DOHH2 (cell line): ENCODE measurements at regions not wholly inside any gene's neighbourhood (a gene's known extent, or its start where the extent isn't known, plus 50 kb on each side); places are given as distances from the start of the nearest gene placed in this dataset.
"Not testable (repeated sequence)": the region's sequence is repeated elsewhere in the genome, so short reads cannot be mapped to it uniquely, and the experiment has no call there.

Experiments
- H3F3A ChIP-seq: fragments of 200-600 bp; sonication (generic), shearing (Covaris generic); 2 replicates; pipeline ENCODE4 v1.6.0; 2016; ENCODE audit warnings: antibody characterized with exemption, mild to moderate bottlenecking; ENCODE audit not compliant: control insufficient read depth, insufficient read depth
- H3K27ac ChIP-seq: fragments of 200-600 bp; sonication (generic); 2 replicates; pipeline ENCODE4 v1.5.1; 2014; ENCODE audit warnings: low read depth, mild to moderate bottlenecking, low read length, moderate library complexity
- H3K27me3 ChIP-seq: fragments of 200-600 bp; sonication (generic); 2 replicates; pipeline ENCODE4 v1.6.1; 2014; ENCODE audit warnings: mild to moderate bottlenecking, low read length, mixed read lengths; ENCODE audit not compliant: control insufficient read depth
- H3K36me3 ChIP-seq: fragments of 200-600 bp; sonication (generic); 2 replicates; pipeline ENCODE4 v1.6.1; 2014; ENCODE audit warnings: mild to moderate bottlenecking, low read length, moderate library complexity, mixed read lengths; ENCODE audit not compliant: control insufficient read depth
- H3K4me1 ChIP-seq: fragments of 200-600 bp; sonication (generic); 2 replicates; pipeline ENCODE4 v1.6.1; 2014; ENCODE audit warnings: mild to moderate bottlenecking, low read length, mixed read lengths; ENCODE audit not compliant: control insufficient read depth
- H3K4me2 ChIP-seq: fragments of 200-600 bp; sonication (generic); 2 replicates; pipeline ENCODE4 v1.6.0; 2014; ENCODE audit warnings: mild to moderate bottlenecking, low read length, moderate library complexity
- H3K4me3 ChIP-seq: fragments of 200-600 bp; sonication (generic); 2 replicates; pipeline ENCODE4 v1.5.1; 2014; ENCODE audit warnings: mild to moderate bottlenecking, low read length, mixed read lengths
- H3K79me2 ChIP-seq: fragments of 200-600 bp; sonication (generic); 2 replicates; pipeline ENCODE4 v1.6.1; 2014; ENCODE audit warnings: mild to moderate bottlenecking, low read length, mixed read lengths; ENCODE audit not compliant: control insufficient read depth
- H3K9me2 ChIP-seq: fragments of 200-600 bp; sonication (generic); replicated peaks from 2 replicates; pipeline ENCODE4 v1.6.1; 2014; ENCODE audit warnings: mild to moderate bottlenecking, low read length, mixed read lengths; ENCODE audit not compliant: control insufficient read depth
- H3K9me3 ChIP-seq: fragments of 200-600 bp; sonication (generic); 2 replicates; pipeline ENCODE4 v1.6.1; 2014; ENCODE audit warnings: antibody characterized with exemption, low read length, mixed read lengths; ENCODE audit not compliant: control insufficient read depth, insufficient read depth
- H4K20me1 ChIP-seq: fragments of 200-600 bp; sonication (generic); 2 replicates; pipeline ENCODE4 v1.6.0; 2014; ENCODE audit warnings: low read depth, mild to moderate bottlenecking, antibody characterized with exemption, low read length, moderate library complexity; ENCODE audit not compliant: control insufficient read depth, insufficient read depth
- CTCF ChIP-seq: fragments of 200-600 bp; sonication (generic); IDR thresholded peaks from one replicate; pipeline ENCODE4 v1.5.1; 2014; ENCODE audit warnings: antibody characterized with exemption, mild to moderate bottlenecking, low read depth, low read length; ENCODE audit not compliant: poor library complexity, severe bottlenecking
- EZH2phosphoT487 ChIP-seq: fragments of 200-600 bp; sonication (generic); IDR thresholded peaks from 2 replicates; pipeline ENCODE4 v1.6.1; 2017; ENCODE audit warnings: borderline replicate concordance, mild to moderate bottlenecking, antibody characterized with exemption, low read length, moderate library complexity, mixed read lengths

- no peaks in the 10 kb centered on the region for H3F3A ChIP-seq
- TF ChIP-seq CTCF (no peak), EZH2phosphoT487 (no peak)
- no peaks in the 10 kb centered on the region for H3K9me3 ChIP-seq
- no peaks in the 10 kb centered on the region for H4K20me1 ChIP-seq
- H3K27me3 ChIP-seq, result no peaks in the 10 kb centered on the region
- no peaks in the 10 kb centered on the region for H3K36me3 ChIP-seq
- no peaks in the 10 kb centered on the region for H3K79me2 ChIP-seq
- H3K4me1 ChIP-seq, result no peaks in the 10 kb centered on the region
- H3K9me2 ChIP-seq, result no peaks in the 10 kb centered on the region
- H3K4me2 ChIP-seq, result no peak overlapping the region
- H3K4me3 ChIP-seq, result no peak overlapping the region
- no peak overlapping the region for H3K27ac ChIP-seq
These were observed 162.6 kb downstream of the DMAC1 start for GRCh38 chr9:7636838-7637467.

- Histone ChIP-seq H3K9me2 (no peaks in the 10 kb centered on the region), H3K4me1 (no peaks in the 10 kb centered on the region), H3K27me3 (no peaks in the 10 kb centered on the region), H4K20me1 (no peaks in the 10 kb centered on the region), H3K4me2 (no peak overlapping the region), H3K79me2 (no peaks in the 10 kb centered on the region), H3K9me3 (no peaks in the 10 kb centered on the region), H3K27ac (no peak overlapping the region), H3F3A (no peaks in the 10 kb centered on the region), H3K36me3 (no peaks in the 10 kb centered on the region), H3K4me3 (no peak overlapping the region)
- TF ChIP-seq EZH2phosphoT487 (no peak), CTCF (no peak)
These were observed 163.3 kb downstream of the DMAC1 start for GRCh38 chr9:7636309-7636708.

GRCh38 chr9:7626571-7627029 is 173.0 kb downstream of the DMAC1 start:
- not testable (repeated sequence) for H4K20me1 ChIP-seq, H3K27ac ChIP-seq, H3K4me1 ChIP-seq, H3K9me2 ChIP-seq, H3K4me2 ChIP-seq, H3K4me3 ChIP-seq, H3K36me3 ChIP-seq, H3K9me3 ChIP-seq, H3K27me3 ChIP-seq, H3K79me2 ChIP-seq, H3F3A ChIP-seq

GRCh38 chr9:7622481-7622880 is 177.1 kb downstream of the DMAC1 start:
- Histone ChIP-seq H3K27ac (no peak overlapping the region), H3K4me1 (no peaks in the 10 kb centered on the region)

More at GRCh38 chr9:7622481-7622880, 177.1 kb downstream of the DMAC1 start:
- no peaks in the 10 kb centered on the region for H3K9me2 ChIP-seq
- TF ChIP-seq CTCF (no peak), EZH2phosphoT487 (no peak)
- no peaks in the 10 kb centered on the region for H4K20me1 ChIP-seq
- H3K79me2 ChIP-seq, result no peaks in the 10 kb centered on the region
- H3K9me3 ChIP-seq, result no peaks in the 10 kb centered on the region; the same call in 1 of the 2 replicates
- H3K4me3 ChIP-seq, result no peak overlapping the region
- no peak overlapping the region for H3K4me2 ChIP-seq
- no peaks in the 10 kb centered on the region for H3K27me3 ChIP-seq
- H3F3A ChIP-seq, result no peaks in the 10 kb centered on the region
- no peaks in the 10 kb centered on the region for H3K36me3 ChIP-seq
